Motor neuron (in vitro differentiated cells): ENCODE measurements at regions not wholly inside any gene's neighbourhood (a gene's known extent, or its start where the extent isn't known, plus 50 kb on each side); places are given as distances from the start of the nearest gene placed in this dataset.
A peak's percentile ranks its signal among the peaks of the same experiment; 100 is the strongest.
"Not testable (repeated sequence)": the region's sequence is repeated elsewhere in the genome, so short reads cannot be mapped to it uniquely, and the experiment has no call there.

ENCODE experiments used
- ATAC-seq, 8 experiments: fragments of 200-7000 bp; cut with Tn5 transposase; replicated peaks in 6 of 8; 2 replicates each; pipeline ENCODE4 v1.8.0; 2021; ENCODE audit warnings: mild to moderate bottlenecking in 8 of 8, moderate library complexity in 8 of 8
- H3K27ac ChIP-seq, 2 donors: fragments of 250-450 bp; sonication (Bioruptor Pico); 2 replicates each; pipeline ENCODE4 v1.9.0; 2021; ENCODE audit warnings: antibody characterized with exemption in 2 of 2, mild to moderate bottlenecking in 2 of 2, moderate library complexity in 1 of 2
- H3K4me1 ChIP-seq, 2 donors: fragments of 250-450 bp; sonication (Bioruptor Pico); replicated peaks in 1 of 2; 2 replicates each; pipeline ENCODE4 v1.6.1; 2021; ENCODE audit warnings: antibody characterized with exemption in 2 of 2, mild to moderate bottlenecking in 2 of 2, moderate library complexity in 1 of 2
- H3K4me3 ChIP-seq, 5 donors: fragments of 250-450 bp; sonication (Bioruptor Pico); 2 replicates each; pipeline ENCODE4 v1.9.0; 2021; ENCODE audit warnings: antibody characterized with exemption in 5 of 5, mild to moderate bottlenecking in 5 of 5, moderate library complexity in 4 of 5
- WGBS, 10 experiments: fragments of 450-650 bp; shearing (Covaris generic); methylation state at CpG; one replicate each; pipeline ENCODE4 v1.0.0; 2022; 5-methylcytosine and 5-hydroxymethylcytosine counted together
- in situ Hi-C, 9 experiments: fragments of 400-800 bp; cut with MboI; loops; one replicate each; pipeline ENCODE4 v1.15.0; 2021; ENCODE audit warnings: low sequenced_read_pairs in 9 of 9, low pct_unique_long_range_greater_than_20kb in 2 of 9; ENCODE audit not compliant: unreplicated experiment in 9 of 9

DNA sequence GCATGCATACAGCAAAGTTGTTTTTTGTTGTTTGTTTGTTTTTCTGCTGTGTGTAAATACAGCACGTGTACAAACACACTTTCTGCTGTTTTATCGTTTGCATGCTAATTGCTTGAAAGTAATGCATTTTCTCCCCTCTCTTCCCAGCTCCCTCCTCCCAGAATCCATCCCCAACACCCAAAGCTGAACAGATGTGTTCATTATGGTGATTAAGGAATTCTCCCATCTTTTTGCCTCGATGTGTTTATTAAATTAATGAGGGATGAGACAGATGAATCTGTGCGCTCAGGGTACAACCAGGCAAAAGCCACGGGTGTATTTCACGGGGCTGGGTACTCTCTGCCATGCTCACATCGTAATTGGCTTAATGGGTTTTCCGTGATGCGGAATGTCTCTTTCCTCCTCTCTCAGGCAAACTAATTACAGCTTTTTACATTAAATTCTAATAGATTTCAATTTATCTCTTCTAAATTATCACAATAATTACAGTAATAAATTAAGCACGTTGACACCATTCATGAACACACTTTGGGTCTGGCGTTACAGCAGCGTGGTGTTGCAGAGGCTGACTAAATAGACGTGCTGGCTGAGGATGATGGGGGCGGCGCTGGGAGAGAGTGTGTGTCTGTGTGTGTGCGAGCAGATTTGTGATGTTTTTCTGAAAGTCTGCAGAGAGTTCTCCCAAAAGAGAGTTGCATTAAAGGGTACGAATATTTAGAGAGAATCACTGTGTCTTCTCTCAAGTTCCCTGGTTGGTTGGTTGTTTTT lies 117.7 kb downstream of the CRLF2 start:
- ATAC-seq = peak in 5 of 8 experiments; percentile 10 to 47 (median 44)
- no peak overlapping the region for H3K27ac ChIP-seq
- no peak overlapping the region for H3K4me3 ChIP-seq
- peaks cover 12 to 17% of the 10 kb centered on the region in 2 donors for H3K4me1 ChIP-seq
- in situ Hi-C loops = no loop called here
- 0 to 89% (median 80%) methylated on average over 3 to 11 of the region's 17 CpGs for WGBS, 10 experiments

DNA sequence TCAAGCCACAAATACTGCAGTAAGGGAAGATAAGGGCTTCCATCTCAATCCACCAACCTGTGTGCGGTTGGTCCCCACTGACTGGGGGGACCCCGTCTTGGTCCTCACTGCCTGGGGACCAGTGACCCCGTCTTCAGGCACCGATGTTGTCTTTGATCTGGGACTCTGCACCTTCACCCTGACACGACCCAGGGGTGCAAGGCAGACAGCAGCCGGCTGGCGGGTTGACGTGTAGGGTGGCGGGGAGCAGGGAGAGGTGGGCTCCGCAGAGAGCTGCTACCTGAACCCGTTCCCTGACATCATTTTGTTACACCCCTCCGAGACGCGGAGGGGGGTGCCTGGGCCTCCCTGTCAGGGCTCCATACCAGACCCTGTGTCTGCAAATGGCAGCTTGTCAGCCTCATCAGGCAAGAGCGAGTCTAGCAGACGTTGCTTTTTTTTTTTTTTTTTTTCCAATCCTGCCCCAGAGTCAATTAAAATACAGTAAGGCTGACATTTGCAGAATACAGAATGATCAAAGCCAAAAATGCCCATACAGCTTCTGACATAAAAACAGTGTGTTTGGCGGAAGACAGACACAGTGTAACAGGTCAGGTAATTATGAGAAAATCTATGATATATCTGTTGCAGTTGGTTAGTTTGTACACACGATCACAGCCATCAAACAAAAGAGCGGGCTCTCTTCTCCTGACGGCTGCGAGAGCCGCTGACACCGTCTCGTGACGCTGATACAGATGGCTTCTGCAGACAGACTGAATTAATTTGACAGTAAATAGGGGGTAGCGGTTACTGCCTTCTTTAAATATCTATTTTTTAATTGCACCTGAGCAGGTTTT lies 118.6 kb downstream of the CRLF2 start:
- Histone ChIP-seq H3K27ac (peak overlapping the region; percentile 19 to 40), H3K4me3 (no peak overlapping the region), H3K4me1 (peaks cover 12 to 17% of the 10 kb centered on the region in 2 donors)
- ATAC-seq = peak in 5 of 8 experiments; percentile 66 to 86 (median 85)
- in situ Hi-C loops = no loop called here
- WGBS, 10 experiments = 0 to 76% (median 47%) methylated on average over 1 to 13 of the region's 26 CpGs; no CpG with 5 or more reads in 1 of the 10 experiments

DNA sequence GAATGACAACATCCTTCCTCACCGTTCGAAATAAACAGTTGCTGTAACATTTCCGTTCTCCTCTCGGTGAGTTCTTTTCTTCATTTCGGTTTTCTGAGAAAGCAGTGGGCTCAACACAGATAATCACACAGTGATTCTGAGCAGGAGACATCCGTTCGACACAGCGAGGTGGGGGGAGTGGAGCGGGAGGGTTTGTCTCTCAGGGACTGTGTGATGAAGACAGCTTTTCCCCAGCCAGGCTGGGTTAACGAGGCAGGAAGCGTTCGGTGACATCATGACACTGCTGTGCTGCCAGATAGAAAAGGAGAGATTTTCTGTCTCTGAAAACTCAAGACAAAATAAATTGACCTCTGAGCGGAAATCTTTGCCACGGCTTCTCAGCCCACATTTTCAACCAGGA lies 119.3 kb downstream of the CRLF2 start:
- peak in 5 of 8 experiments; percentile 39 to 62 (median 59) for ATAC-seq
- in situ Hi-C loops = no loop called here
- 0 to 80% (median 49%) methylated on average over 3 to 11 of the region's 14 CpGs; no CpG with 5 or more reads in 2 of the 10 experiments for WGBS, 10 experiments
- Histone ChIP-seq H3K27ac (no peak overlapping the region), H3K4me1 (peaks cover 12 to 17% of the 10 kb centered on the region in 2 donors), H3K4me3 (no peak overlapping the region)

DNA sequence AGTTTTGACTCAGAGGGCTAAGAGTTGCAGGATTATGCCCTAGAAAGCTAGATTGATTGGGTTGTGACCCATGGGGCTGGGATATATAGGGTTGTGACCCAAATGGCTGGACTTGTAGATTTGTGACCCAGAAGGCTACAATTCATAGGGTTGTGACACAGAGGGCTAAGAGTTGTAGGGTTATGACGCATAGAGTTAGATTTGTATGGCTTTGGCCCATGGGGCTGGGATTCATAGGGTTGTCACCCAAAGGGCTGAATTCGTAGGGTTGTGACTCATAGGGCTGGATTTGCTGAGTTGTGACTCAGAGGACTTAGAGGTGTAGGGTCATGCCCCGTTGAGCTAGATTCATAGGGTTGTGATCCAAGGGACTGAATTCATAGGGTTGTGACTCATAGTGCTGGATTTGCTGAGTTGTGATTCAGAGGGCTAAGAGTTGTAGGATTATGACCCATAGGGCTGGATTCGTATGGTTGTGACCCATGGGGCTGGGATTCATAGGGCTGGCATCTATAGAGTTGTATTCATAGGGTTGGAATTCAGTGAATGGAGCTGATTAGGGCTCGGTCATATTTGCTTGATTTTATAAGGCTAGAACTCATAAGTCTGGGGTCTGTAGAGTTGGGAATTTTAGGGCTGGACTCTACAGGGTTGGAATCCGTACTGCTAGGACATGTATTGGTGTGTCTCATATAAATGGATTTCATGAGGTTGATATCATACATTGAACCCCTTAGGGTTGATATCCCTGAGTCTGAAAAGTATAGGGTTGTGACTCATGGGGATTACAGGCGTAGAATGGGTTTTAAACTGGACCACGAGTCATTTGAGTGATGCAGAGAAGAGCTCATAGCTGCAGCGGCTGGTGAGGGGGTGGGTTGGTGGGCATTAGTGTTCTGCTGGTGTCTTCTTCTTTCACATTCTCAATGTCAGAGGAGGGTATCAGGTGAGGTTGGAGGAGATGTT lies 125.7 kb downstream of the CRLF2 start:
- no peak for ATAC-seq
- in situ Hi-C loops = no loop called here
- Histone ChIP-seq H3K4me1 (no peaks in the 10 kb centered on the region), H3K4me3 (no peak overlapping the region), H3K27ac (no peak overlapping the region)
- 0 to 77% (median 55%) methylated on average over 1 to 6 of the region's 9 CpGs; no CpG with 5 or more reads in 2 of the 10 experiments for WGBS, 10 experiments

DNA sequence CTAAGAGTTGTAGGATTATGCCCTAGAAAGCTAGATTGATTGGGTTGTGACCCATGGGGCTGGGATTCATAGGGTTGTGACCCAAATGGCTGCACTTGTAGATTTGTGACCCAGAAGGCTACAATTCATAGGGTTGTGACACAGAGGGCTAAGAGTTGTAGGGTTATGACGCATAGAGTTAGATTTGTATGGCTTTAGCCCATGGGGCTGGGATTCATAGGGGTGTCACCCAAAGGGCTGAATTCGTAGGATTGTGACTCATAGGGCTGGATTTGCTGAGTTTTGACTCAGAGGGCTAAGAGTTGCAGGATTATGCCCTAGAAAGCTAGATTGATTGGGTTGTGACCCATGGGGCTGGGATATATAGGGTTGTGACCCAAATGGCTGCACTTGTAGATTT lies 126.6 kb downstream of the CRLF2 start:
- WGBS, 10 experiments = 15 to 100% (median 80%) methylated on average over 1 to 2 of the region's 2 CpGs; no CpG with 5 or more reads in 5 of the 10 experiments
- H3K27ac ChIP-seq, H3K4me1 ChIP-seq, H3K4me3 ChIP-seq, in situ Hi-C loops, ATAC-seq: not testable (repeated sequence)

DNA sequence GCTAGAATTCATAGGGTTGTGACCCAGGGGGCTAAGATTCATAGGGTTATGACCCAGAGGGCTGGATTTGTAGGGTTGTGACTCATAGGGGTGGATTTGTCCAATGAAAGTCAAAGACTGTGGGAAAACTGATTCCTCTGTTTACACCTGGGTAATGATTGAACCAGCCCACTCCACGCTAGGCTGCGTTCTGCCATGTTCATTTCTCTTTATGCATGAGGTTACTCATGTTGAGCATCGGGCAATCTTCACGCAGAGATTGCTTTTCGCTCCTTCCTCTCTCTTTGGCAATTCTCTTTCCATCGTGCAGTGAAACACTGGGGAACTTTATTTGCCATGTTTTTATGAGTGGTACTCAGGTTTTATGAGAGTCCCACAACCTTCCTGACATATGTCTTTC lies 127.8 kb downstream of the CRLF2 start:
- Histone ChIP-seq H3K4me3 (no peak overlapping the region), H3K27ac (no peak overlapping the region), H3K4me1 (no peaks in the 10 kb centered on the region)
- no peak for ATAC-seq
- 50 to 100% (median 81%) methylated on average over 1 to 6 of the region's 6 CpGs for WGBS, 10 experiments
- in situ Hi-C loops = no loop called here

DNA sequence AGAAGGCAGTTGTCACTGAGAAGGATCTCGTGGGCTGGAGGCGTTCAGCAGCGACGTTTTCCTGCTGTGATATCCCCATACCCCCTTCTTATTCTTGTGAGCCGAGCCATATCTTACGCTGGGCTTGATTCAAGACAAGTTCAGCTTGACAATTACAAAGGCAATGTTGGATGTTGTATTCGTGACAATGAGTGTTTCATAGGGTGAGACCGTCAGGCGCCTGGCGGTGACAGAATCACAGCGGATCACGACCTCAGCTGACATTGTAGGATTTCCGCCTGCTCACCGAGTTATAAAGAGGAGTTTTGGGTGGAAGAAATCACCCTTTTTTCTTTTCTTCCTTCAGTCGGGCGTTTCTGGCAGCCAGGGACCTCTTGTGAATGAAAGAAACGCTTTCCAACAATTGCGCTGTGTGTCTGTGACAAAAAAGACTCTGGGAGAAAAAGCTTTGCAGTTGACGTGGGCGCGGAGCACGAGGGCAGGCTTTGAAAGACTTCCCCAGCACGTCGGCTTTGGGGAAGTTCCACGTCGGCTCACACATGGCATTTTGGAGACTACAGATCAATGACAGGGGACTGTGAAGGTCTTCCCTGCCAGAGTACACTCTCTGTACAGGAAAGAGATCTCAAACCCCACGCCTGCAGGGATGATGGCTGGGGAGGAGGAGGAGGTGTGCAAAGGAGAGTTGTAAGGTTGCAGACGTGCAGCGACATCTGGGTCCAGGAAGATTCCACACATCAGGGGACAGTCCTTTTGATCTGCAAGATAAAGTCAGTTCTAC lies 135.4 kb downstream of the CRLF2 start:
- peak in 5 of 8 experiments; percentile 9 to 82 (median 67) for ATAC-seq
- in situ Hi-C loops = no loop called here
- 0 to 67% (median 41%) methylated on average over 2 to 15 of the region's 29 CpGs; no CpG with 5 or more reads in 2 of the 10 experiments for WGBS, 10 experiments
- Histone ChIP-seq H3K4me1 (peaks cover 0 to 8% of the 10 kb centered on the region in 2 donors), H3K4me3 (no peak overlapping the region), H3K27ac (peak overlapping the region in 1 of 2 donors; percentile 74)

DNA sequence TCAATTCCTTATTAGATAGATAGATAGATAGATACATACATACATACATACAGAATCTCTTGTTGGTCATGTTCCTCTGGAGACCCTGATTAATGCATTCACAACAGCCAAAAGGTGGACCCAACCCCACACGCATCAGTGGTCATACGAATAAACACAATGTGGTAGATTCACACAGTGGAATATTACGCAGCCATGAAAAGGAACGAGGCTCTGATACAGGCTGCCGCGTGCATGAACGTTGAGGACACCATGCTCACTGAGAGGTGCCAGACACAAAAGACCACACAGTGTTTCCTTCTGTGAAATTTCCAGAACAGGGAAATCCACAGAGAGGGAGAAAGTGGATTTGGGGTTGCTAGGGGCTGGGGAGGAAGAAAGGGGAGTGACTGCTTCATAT lies 136.7 kb downstream of the CRLF2 start:
- no peak for ATAC-seq
- H3K27ac ChIP-seq = no peak overlapping the region
- H3K4me3 ChIP-seq = no peak overlapping the region
- peaks cover 0 to 8% of the 10 kb centered on the region in 2 donors for H3K4me1 ChIP-seq
- in situ Hi-C loops = no loop called here
- 40 to 100% (median 93%) methylated on average over 1 to 6 of the region's 7 CpGs; no CpG with 5 or more reads in 6 of the 10 experiments for WGBS, 10 experiments

DNA sequence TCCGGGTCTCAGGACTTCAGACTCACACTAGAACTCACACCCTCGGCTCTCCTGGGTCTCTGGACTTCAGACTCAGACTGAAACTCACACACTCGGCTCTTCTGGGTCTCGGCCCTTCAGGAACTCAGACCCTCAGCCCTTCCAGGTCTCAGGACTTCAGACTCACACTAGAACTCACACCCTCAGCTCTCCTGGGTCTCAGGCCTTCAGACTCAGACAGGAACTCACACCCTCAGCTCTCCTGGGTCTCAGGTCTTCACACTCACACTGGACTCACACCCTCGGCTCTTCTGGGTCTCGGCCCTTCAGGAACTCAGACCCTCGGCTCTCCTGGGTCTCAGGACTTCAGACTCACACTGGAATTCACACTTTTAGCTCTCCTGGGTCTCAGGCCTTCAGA lies 137.3 kb downstream of the CRLF2 start:
- H3K27ac ChIP-seq = no peak overlapping the region
- in situ Hi-C loops = no loop called here
- peaks cover 0 to 8% of the 10 kb centered on the region in 2 donors for H3K4me1 ChIP-seq
- no peak overlapping the region for H3K4me3 ChIP-seq
- WGBS, 10 experiments = 0 to 100% (median 92%) methylated on average over 1 to 6 of the region's 7 CpGs; no CpG with 5 or more reads in 3 of the 10 experiments
- no peak for ATAC-seq

DNA sequence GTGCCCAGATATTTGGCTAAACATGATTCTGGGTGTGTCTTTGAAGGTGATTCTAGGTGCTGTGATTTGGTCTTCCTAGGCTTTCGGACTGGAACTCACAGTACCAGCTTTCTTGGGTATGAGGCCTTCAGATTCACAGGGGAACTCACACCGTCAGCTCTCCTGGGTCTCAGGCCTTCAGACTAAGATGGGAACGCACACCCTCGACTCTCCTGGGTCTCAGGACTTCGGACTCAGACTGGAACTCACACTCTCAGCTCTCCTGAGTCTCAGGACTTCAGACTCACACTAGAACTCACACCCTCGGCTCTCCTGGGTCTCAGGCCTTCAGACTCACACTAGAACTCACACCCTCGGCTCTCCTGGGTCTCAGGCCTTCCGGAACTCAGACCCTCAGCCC lies 137.7 kb downstream of the CRLF2 start:
- 20 to 100% (median 80%) methylated on average over 1 to 3 of the region's 8 CpGs; no CpG with 5 or more reads in 5 of the 10 experiments for WGBS, 10 experiments
- no peak overlapping the region for H3K27ac ChIP-seq
- in situ Hi-C loops = no loop called here
- H3K4me3 ChIP-seq = no peak overlapping the region
- H3K4me1 ChIP-seq = peaks cover 0 to 8% of the 10 kb centered on the region in 2 donors
- ATAC-seq = no peak

DNA sequence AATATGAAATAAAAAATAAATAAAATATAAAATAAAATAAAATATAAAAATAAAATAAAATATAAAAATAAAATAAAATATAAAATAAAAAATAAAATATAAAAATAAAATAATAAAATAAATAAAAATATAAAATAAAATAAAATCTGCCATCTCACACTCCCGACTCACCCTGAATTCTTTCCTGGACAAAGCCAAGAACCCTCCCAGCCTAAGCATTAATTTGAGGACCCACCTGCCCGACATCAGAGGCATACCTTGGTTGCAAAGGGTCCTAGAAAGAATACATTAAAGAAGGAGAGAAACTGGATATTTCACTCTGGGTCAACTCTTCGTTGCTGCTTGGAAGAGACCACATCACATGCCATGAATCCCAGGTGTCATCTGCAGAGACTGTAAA lies 138.3 kb downstream of the CRLF2 start:
- H3K27ac ChIP-seq = no peak overlapping the region
- in situ Hi-C loops = no loop called here
- no peak overlapping the region for H3K4me3 ChIP-seq
- peaks cover 0 to 8% of the 10 kb centered on the region in 2 donors for H3K4me1 ChIP-seq
- WGBS, 10 experiments = 0 to 100% (median 84%) methylated on average over 1 to 3 of the region's 3 CpGs
- no peak for ATAC-seq
